ENCODE measurements at regions not wholly inside any gene's neighbourhood (a gene's known extent, or its start where the extent isn't known, plus 50 kb on each side); places are given as distances from the start of the nearest gene placed in this dataset.

GRCh38 chr1:143717434-143717833 is 254.4 kb downstream of the FAM72C start:
- TF ChIP-seq EZH2 (IDR thresholded peaks at IDR 0.05; ENCODE audit: low read length) (no peak), CTCF (optimal IDR thresholded peaks at IDR 0.05 in 1 of 3, IDR thresholded peaks at IDR 0.05 in 1 of 3, conservative IDR thresholded peaks at IDR 0.05 in 1 of 3; ENCODE audit: extremely low read depth in 1 of 3, insufficient read depth in 2 of 3, low read length in 3 of 3) (no peak)

Data from keratinocyte (primary cell).